MM.1S (cell line): ENCODE measurements at regions not wholly inside any gene's neighbourhood (a gene's known extent, or its start where the extent isn't known, plus 50 kb on each side); places are given as distances from the start of the nearest gene placed in this dataset.

Experiments used
- DNase-seq: peaks from one replicate; pipeline ENCODE4 v3.0.0-alpha.2; 2015
- H2AFZ ChIP-seq: fragments of 300-600 bp; sonication (generic); 2 replicates; pipeline ENCODE4 v1.6.0; 2016; ENCODE audit warnings: antibody characterized with exemption, low read length
- H3F3A ChIP-seq: fragments of 300-600 bp; sonication (generic); 2 replicates; pipeline ENCODE4 v1.6.1; 2016; ENCODE audit warnings: mild to moderate bottlenecking, antibody characterized with exemption, low read length, moderate library complexity, mixed read lengths; ENCODE audit not compliant: insufficient read depth
- H3K27ac ChIP-seq: fragments of 300-600 bp; sonication (generic); 2 replicates; pipeline ENCODE4 v1.5.1; 2016; ENCODE audit warnings: mild to moderate bottlenecking, low read length
- H3K27me3 ChIP-seq: fragments of 300-600 bp; sonication (generic); replicated peaks from 2 replicates; pipeline ENCODE4 v1.6.0; 2016; ENCODE audit warnings: low read length; ENCODE audit not compliant: insufficient read depth
- H3K36me3 ChIP-seq: fragments of 300-600 bp; sonication (generic); replicated peaks from 2 replicates; pipeline ENCODE4 v1.6.1; 2016; ENCODE audit warnings: mild to moderate bottlenecking, low read length, mixed read lengths; ENCODE audit not compliant: insufficient read depth
- H3K4me1 ChIP-seq: fragments of 300-600 bp; sonication (generic); 2 replicates; pipeline ENCODE4 v1.6.1; 2016; ENCODE audit warnings: low read length, mixed read lengths
- H3K4me2 ChIP-seq: fragments of 300-600 bp; sonication (generic); 2 replicates; pipeline ENCODE4 v1.6.0; 2016; ENCODE audit warnings: low read depth, low read length
- H3K4me3 ChIP-seq: fragments of 300-600 bp; sonication (generic); 2 replicates; pipeline ENCODE4 v1.5.1; 2016; ENCODE audit warnings: low read length, mixed read lengths
- H3K79me2 ChIP-seq: fragments of 300-600 bp; sonication (generic); 2 replicates; pipeline ENCODE4 v1.6.1; 2016; ENCODE audit warnings: mixed run types, low read length, mixed read lengths
- H3K9ac ChIP-seq: fragments of 300-600 bp; sonication (generic); 2 replicates; pipeline ENCODE4 v1.6.1; 2016; ENCODE audit warnings: low read length, mixed read lengths
- H3K9me2 ChIP-seq: fragments of 300-600 bp; sonication (generic); replicated peaks from 2 replicates; pipeline ENCODE4 v1.6.1; 2016; ENCODE audit warnings: mild to moderate bottlenecking, low read length, mixed read lengths; ENCODE audit not compliant: insufficient read depth
- H3K9me3 ChIP-seq: fragments of 300-600 bp; sonication (generic); replicated peaks from 2 replicates; pipeline ENCODE4 v1.6.1; 2016; ENCODE audit warnings: mild to moderate bottlenecking, low read length, mixed read lengths; ENCODE audit not compliant: insufficient read depth
- H4K20me1 ChIP-seq: fragments of 300-600 bp; sonication (generic); 2 replicates; pipeline ENCODE4 v1.6.1; 2016; ENCODE audit warnings: mild to moderate bottlenecking, low read length, moderate library complexity, mixed read lengths; ENCODE audit not compliant: insufficient read depth
- EZH2 ChIP-seq: fragments of 300-600 bp; sonication (generic); optimal IDR thresholded peaks from 2 replicates; pipeline ENCODE3; 2017; ENCODE audit warnings: low read depth, mild to moderate bottlenecking, antibody characterized with exemption, low read length, mixed read lengths
- EZH2phosphoT487 ChIP-seq: fragments of 300-600 bp; sonication (generic); IDR thresholded peaks from 2 replicates; pipeline ENCODE4 v1.6.1; 2018; ENCODE audit warnings: antibody characterized with exemption, low read length
- TF ChIP-seq, protein P1 (sequence below): fragments of 300-600 bp; sonication (generic); IDR thresholded peaks from 2 replicates; pipeline ENCODE4 v1.5.1; 2016; ENCODE audit warnings: antibody characterized with exemption, low read length, mixed read lengths

DNA sequence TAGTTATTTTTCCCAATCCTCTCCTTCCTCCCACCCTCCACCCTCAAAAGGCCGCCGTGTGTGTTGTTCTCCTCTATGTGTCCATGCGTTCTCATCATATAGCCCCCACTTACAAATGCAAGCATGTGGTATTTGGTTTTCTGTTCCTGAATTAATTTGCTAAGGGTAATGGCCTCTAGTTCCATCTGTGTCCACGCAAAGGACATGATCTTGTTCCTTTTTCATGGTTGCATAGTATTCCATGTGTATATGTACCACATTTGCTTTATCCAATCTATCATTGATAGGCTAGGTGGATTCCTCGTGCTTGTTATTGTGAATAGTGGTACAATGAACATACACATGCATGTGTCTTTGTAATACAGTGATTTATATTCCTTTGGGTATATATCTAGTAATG is 1193.7 kb downstream of the RPA4 start:
- Histone ChIP-seq H3K4me1 (no peaks in the 10 kb centered on the region), H3K9ac (no peak overlapping the region), H3K4me2 (no peak overlapping the region), H3F3A (no peaks in the 10 kb centered on the region), H3K27ac (no peak overlapping the region), H2AFZ (no peak overlapping the region), H4K20me1 (no peaks in the 10 kb centered on the region), H3K36me3 (no peaks in the 10 kb centered on the region), H3K4me3 (no peak overlapping the region), H3K79me2 (no peaks in the 10 kb centered on the region), H3K9me3 (no peaks in the 10 kb centered on the region), H3K27me3 (no peaks in the 10 kb centered on the region), H3K9me2 (no peaks in the 10 kb centered on the region)
- no peak for TF ChIP-seq EZH2phosphoT487
- no peak for DNase-seq

DNA sequence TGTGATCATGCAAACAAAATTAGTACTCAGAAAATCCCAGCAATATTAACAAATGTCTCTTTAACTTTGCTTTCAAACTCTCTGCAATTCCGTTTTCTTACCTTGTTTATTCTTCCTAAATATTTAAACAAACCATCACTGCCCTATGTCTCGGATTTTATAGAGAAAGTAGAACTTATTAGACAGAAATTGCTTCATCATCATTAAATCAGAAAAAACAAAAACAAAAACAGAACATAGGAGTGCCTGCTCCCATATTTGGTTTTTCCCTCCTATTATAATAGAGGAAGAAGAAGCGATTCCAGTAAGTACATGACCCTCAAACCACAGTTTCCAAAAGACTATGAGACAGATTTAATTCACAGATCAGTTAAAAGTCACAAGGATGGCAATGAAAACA is 1228.0 kb downstream of the RPA4 start:
- Histone ChIP-seq H3K9me2 (no peaks in the 10 kb centered on the region), H3K9me3 (no peaks in the 10 kb centered on the region), H3K4me3 (no peak overlapping the region), H3K4me1 (no peaks in the 10 kb centered on the region), H3F3A (no peaks in the 10 kb centered on the region), H3K27me3 (no peaks in the 10 kb centered on the region), H3K36me3 (no peaks in the 10 kb centered on the region), H3K9ac (no peak overlapping the region), H3K27ac (no peak overlapping the region), H2AFZ (no peak overlapping the region), H4K20me1 (no peaks in the 10 kb centered on the region), H3K4me2 (no peak overlapping the region), H3K79me2 (no peaks in the 10 kb centered on the region)
- no peak for TF ChIP-seq EZH2
- no peak for TF ChIP-seq EZH2phosphoT487
- TF ChIP-seq, protein P1, sequence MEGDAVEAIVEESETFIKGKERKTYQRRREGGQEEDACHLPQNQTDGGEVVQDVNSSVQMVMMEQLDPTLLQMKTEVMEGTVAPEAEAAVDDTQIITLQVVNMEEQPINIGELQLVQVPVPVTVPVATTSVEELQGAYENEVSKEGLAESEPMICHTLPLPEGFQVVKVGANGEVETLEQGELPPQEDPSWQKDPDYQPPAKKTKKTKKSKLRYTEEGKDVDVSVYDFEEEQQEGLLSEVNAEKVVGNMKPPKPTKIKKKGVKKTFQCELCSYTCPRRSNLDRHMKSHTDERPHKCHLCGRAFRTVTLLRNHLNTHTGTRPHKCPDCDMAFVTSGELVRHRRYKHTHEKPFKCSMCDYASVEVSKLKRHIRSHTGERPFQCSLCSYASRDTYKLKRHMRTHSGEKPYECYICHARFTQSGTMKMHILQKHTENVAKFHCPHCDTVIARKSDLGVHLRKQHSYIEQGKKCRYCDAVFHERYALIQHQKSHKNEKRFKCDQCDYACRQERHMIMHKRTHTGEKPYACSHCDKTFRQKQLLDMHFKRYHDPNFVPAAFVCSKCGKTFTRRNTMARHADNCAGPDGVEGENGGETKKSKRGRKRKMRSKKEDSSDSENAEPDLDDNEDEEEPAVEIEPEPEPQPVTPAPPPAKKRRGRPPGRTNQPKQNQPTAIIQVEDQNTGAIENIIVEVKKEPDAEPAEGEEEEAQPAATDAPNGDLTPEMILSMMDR = no peak
- no peak for DNase-seq

GRCh38 chrX:98114021-98114420 is 1230.3 kb downstream of the RPA4 start:
- Histone ChIP-seq H3K9ac (no peak overlapping the region), H3K36me3 (no peaks in the 10 kb centered on the region), H3K4me3 (no peak overlapping the region), H3K27me3 (no peaks in the 10 kb centered on the region), H3K4me1 (no peaks in the 10 kb centered on the region), H3F3A (no peaks in the 10 kb centered on the region), H3K9me3 (no peaks in the 10 kb centered on the region), H3K79me2 (no peaks in the 10 kb centered on the region), H3K9me2 (no peaks in the 10 kb centered on the region), H3K4me2 (no peak overlapping the region), H3K27ac (no peak overlapping the region), H2AFZ (no peak overlapping the region), H4K20me1 (no peaks in the 10 kb centered on the region)
- DNase-seq = no peak
- TF ChIP-seq EZH2phosphoT487 = no peak
- TF ChIP-seq, protein P1 = no peak
- no peak for TF ChIP-seq EZH2

- H3F3A ChIP-seq = no peaks in the 10 kb centered on the region
- H4K20me1 ChIP-seq = no peaks in the 10 kb centered on the region
- no peak for TF ChIP-seq EZH2phosphoT487
- TF ChIP-seq, protein P1 = no peak
- no peak for TF ChIP-seq EZH2
- H2AFZ ChIP-seq = no peak overlapping the region
- H3K27ac ChIP-seq = no peak overlapping the region
- H3K9ac ChIP-seq = no peak overlapping the region
- H3K79me2 ChIP-seq = no peaks in the 10 kb centered on the region
- H3K36me3 ChIP-seq = no peaks in the 10 kb centered on the region
- no peak overlapping the region for H3K4me2 ChIP-seq
- no peak overlapping the region for H3K4me3 ChIP-seq
- no peaks in the 10 kb centered on the region for H3K4me1 ChIP-seq
- no peaks in the 10 kb centered on the region for H3K9me2 ChIP-seq
- no peaks in the 10 kb centered on the region for H3K27me3 ChIP-seq
- no peaks in the 10 kb centered on the region for H3K9me3 ChIP-seq
- DNase-seq = no peak
Measured at GRCh38 chrX:98141466-98141865, 1257.8 kb downstream of the RPA4 start.
